ENCODE measurements at regions not wholly inside any gene's neighbourhood (a gene's known extent, or its start where the extent isn't known, plus 50 kb on each side); places are given as distances from the start of the nearest gene placed in this dataset.
A peak's percentile ranks its signal among the peaks of the same experiment; 100 is the strongest.

DNA sequence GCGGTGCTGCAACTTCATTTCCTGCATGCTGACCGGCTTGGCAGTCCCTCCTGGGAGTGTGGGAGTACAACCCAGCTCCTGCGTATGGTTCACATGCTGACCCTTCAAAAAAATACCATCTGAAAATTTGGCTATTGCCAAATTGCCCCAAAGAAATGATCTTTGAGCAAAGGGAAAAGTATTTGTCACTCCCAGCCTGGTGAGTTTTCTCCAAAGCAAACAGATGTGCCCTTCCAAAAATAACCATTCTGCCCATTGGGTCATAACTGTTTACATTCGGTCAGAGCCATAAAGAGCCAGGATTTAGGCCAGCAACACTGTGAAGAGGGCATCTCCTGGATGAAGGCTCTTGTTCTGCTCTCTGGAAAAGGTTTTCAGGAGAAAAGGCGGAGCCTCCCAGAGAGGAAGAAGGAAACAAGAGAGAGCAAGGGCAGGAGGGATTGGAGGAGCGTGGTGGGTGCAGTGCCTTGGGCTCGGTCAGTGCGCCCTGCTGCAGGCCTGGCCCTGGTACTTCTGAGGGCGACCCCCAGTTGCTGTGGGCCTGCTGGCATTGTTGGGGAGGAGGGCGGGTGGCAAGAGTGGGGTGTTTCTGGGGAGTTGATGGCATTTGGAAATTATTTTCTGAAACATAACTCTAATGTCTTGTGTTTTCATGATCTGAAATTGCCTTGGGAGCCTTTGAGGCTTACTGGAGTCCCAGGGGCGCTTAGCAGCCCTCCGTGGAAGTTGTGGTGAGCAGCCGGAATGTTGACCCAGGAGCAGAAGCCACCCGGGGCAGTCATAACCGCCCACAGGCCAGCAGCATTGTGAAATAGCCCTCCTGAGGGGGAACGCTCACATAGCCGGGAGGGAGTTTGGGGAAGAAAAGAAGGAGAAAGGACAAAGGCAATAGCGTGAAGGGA lies 248.4 kb downstream of the MYLK4 start:
- H3K36me3 ChIP-seq, result no peaks in the 10 kb centered on the region
- no peaks in the 10 kb centered on the region for H3K9me3 ChIP-seq
- no peaks in the 10 kb centered on the region for H3K27me3 ChIP-seq
- no peak for DNase-seq
- intact Hi-C loops (cut with DNase I; ENCODE audit: low total_unique reads), result no loop called here
- peak overlapping the region; percentile 3 to 21 for H3K4me3 ChIP-seq
- peak overlapping the region; percentile 56 to 61 for H3K27ac ChIP-seq
- TF ChIP-seq, protein P1, sequence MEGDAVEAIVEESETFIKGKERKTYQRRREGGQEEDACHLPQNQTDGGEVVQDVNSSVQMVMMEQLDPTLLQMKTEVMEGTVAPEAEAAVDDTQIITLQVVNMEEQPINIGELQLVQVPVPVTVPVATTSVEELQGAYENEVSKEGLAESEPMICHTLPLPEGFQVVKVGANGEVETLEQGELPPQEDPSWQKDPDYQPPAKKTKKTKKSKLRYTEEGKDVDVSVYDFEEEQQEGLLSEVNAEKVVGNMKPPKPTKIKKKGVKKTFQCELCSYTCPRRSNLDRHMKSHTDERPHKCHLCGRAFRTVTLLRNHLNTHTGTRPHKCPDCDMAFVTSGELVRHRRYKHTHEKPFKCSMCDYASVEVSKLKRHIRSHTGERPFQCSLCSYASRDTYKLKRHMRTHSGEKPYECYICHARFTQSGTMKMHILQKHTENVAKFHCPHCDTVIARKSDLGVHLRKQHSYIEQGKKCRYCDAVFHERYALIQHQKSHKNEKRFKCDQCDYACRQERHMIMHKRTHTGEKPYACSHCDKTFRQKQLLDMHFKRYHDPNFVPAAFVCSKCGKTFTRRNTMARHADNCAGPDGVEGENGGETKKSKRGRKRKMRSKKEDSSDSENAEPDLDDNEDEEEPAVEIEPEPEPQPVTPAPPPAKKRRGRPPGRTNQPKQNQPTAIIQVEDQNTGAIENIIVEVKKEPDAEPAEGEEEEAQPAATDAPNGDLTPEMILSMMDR (IDR thresholded peaks at IDR 0.05), result no peak
- H3K4me1 ChIP-seq, result peaks cover 0 to 17% (median 14%) of the 10 kb centered on the region in 4 donors

DNA sequence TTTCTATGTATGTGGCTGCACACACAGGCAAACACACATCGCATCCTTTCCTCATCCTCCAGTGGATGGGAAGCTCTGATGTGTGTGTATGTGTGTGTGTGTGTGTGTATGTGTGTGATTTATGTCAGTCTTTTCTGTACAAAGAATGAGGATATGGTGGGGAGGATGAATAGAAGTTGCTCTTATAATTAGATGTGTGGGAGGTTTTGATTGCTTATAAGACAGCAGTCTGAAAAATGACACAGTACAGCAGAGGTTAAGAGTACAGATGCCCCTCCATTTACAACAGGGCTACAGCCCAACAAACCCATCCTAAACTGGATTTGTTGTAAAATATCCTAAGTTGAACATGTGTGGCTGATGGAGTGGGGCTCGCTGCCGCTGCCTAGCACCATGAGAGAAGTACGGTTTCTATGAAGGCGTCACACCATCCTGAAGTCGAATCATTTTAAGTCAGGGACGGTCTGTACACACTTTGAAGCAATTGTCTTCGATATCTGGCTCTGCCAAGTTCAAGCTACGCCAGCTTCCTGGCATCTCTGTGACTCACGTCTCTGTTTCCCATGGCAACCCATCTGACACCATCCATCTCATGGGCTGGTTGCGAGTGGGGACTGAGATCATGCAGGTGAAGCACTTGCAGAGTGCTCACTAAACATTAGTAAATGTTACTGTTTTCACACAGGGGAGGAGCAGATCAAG lies 252.6 kb downstream of the MYLK4 start:
- DNase-seq, result no peak
- no peaks in the 10 kb centered on the region for H3K36me3 ChIP-seq
- no peaks in the 10 kb centered on the region for H3K9me3 ChIP-seq
- intact Hi-C loops (cut with DNase I; ENCODE audit: low total_unique reads), result no loop called here
- TF ChIP-seq, protein P1 (IDR thresholded peaks at IDR 0.05), result no peak
- peaks cover 0 to 2% of the 10 kb centered on the region in 2 donors for H3K27me3 ChIP-seq
- no peak overlapping the region for H3K4me3 ChIP-seq
- peaks cover 0 to 16% (median 14%) of the 10 kb centered on the region in 4 donors for H3K4me1 ChIP-seq
- H3K27ac ChIP-seq, result no peak overlapping the region

DNA sequence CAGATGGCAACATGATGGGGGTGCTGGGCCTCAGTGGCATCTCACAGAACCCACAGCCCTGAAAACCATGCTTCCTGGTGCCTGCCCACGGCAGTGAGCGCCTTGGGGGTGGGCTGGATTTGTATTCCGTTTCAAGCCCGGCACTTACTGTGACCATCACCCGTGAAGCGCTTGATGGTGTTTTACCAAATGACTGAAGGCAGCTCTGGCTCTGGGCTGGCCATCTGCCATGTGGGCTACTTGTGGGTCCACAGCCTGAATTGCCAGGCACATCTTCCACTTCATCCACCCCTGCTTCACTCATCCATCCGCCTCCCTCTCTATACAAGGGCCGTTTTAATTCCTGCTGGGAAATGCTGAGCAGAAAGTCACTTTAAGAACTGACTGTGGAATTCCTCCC lies 250.9 kb upstream of the GMDS start:
- Histone ChIP-seq H3K4me3 (no peak overlapping the region), H3K4me1 (no peaks in the 10 kb centered on the region), H3K9me3 (no peaks in the 10 kb centered on the region), H3K27me3 (peaks cover 0 to 2% of the 10 kb centered on the region in 2 donors), H3K27ac (no peak overlapping the region), H3K36me3 (no peaks in the 10 kb centered on the region)
- no peak for DNase-seq
- TF ChIP-seq, protein P1 (IDR thresholded peaks at IDR 0.05), result no peak
- intact Hi-C loops (cut with DNase I; ENCODE audit: low total_unique reads), result no loop called here

DNA sequence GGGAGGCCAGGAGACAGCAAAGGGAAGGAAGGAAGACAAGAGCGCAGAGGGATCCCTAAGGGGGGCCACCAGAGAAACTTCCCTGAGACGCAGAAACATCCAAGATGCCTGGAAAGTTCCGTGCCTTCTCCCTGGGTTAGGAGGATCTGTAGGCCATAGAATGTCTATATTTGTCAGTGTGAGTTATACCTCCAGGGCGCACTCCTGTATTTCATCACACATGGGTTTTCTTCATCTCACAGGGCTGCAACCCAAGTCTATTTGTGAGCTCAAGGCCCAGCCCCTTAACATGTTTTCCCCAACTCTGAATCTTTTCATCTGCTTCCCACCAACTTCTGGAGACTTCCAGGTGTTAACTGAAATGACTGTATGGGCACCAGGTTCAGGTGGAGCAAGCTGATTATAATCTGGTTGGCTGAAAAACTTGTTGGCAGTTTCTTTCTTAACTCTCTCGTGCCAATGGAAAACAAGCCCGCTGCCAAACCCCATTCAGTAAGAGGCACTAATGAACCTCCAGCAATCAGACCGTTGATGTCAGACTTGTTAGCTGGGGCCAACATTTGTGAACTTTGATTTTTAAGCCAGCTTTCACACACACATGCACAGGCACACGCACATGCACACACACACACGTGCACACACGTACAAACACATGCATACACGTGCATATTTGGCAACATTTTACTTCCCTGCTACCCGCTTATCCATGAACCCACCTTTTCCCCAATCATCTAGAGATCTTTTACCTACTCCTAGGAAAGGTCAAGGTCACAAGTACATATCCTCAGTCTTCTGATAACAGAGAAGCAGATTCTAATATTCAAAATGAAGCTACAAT lies 247.5 kb upstream of the GMDS start:
- Histone ChIP-seq H3K4me3 (no peak overlapping the region), H3K4me1 (no peaks in the 10 kb centered on the region), H3K27ac (no peak overlapping the region), H3K36me3 (no peaks in the 10 kb centered on the region), H3K27me3 (peaks cover 0 to 2% of the 10 kb centered on the region in 2 donors), H3K9me3 (no peaks in the 10 kb centered on the region)
- intact Hi-C loops (cut with DNase I; ENCODE audit: low total_unique reads), result no loop called here
- TF ChIP-seq, protein P1 (IDR thresholded peaks at IDR 0.05), result no peak
- DNase-seq, result no peak

DNA sequence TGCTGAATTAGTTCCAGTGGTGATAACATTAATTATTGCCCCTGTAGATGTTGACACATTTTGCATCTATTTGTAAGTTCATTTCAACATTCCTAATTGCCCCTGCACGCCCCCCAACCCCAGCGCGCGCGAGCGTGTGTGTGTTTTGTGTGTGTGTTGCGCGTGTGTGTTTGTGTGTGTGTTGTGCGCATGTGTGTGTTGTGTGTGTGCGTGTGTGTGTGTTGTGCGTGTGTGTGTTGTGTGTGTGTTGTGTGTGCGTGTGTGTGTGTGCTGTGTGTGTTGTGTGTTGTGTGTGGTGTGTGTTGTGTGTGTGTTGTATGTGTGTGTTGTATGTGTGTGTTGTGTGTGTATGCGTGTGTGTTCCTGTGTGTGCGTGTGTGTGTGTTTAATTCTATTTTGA lies 245.7 kb upstream of the GMDS start:
- DNase-seq, result no peak
- Histone ChIP-seq H3K27ac (no peak overlapping the region), H3K36me3 (no peaks in the 10 kb centered on the region), H3K27me3 (peaks cover 0 to 2% of the 10 kb centered on the region in 2 donors), H3K4me3 (no peak overlapping the region), H3K4me1 (no peaks in the 10 kb centered on the region), H3K9me3 (no peaks in the 10 kb centered on the region)
- TF ChIP-seq, protein P1 (IDR thresholded peaks at IDR 0.05), result no peak
- intact Hi-C loops (cut with DNase I; ENCODE audit: low total_unique reads), result no loop called here
